Naive thymus-derived CD4-positive, alpha-beta T cell (primary cell): ENCODE measurements at regions not wholly inside any gene's neighbourhood (a gene's known extent, or its start where the extent isn't known, plus 50 kb on each side); places are given as distances from the start of the nearest gene placed in this dataset.

Source experiments
- ATAC-seq: fragments of 150-1000 bp; cut with Tn5 transposase; 2 replicates; pipeline ENCODE4 v1.10.0; 2021; ENCODE audit warnings: mild to moderate bottlenecking, moderate library complexity
- CTCF ChIA-PET: fragments of 350-600 bp; sonication (Branson Sonifier 250); formaldehyde crosslinking; loops from one replicate; lab custom pipeline; 2021; ENCODE audit warnings: antibody characterized with exemption; lab: Charles Lee
- POLR2A ChIA-PET: fragments of 350-600 bp; sonication (Branson Sonifier 250); formaldehyde crosslinking; loops from one replicate; lab custom pipeline; 2021; ENCODE audit warnings: antibody characterized with exemption, inconsistent platforms; lab: Charles Lee
- DNase-seq, 9 donors: peaks; one replicate each; pipeline versions ENCODE4 v3.0.0 to v3.0.0-alpha.2; 2020 to 2022; ENCODE audit warnings: mixed read lengths in 1 of 9
- H3K27ac ChIP-seq: one replicate; pipeline ENCODE4 v1.7.0; 2013; ENCODE audit warnings: mild to moderate bottlenecking, low read depth, low read length, moderate library complexity
- H3K27me3 ChIP-seq, 2 donors: one replicate each; pipeline ENCODE4 v1.7.0; 2013; ENCODE audit warnings: low read length in 2 of 2, mild to moderate bottlenecking in 2 of 2, moderate library complexity in 2 of 2; ENCODE audit not compliant: control insufficient read depth in 2 of 2, insufficient read depth in 2 of 2
- H3K36me3 ChIP-seq, 3 experiments: 1 replicate in 2 of 3; 2 replicates in 1 of 3; pipeline ENCODE4 v1.7.0; 2013; ENCODE audit warnings: low read length in 3 of 3, mild to moderate bottlenecking in 3 of 3, moderate library complexity in 1 of 3; ENCODE audit not compliant: insufficient read depth in 3 of 3, control insufficient read depth in 2 of 3
- H3K4me1 ChIP-seq, 2 donors: one replicate each; pipeline ENCODE4 v1.7.0; 2013; ENCODE audit warnings: low read length in 2 of 2, mild to moderate bottlenecking in 2 of 2, moderate library complexity in 1 of 2; ENCODE audit not compliant: control insufficient read depth in 2 of 2, insufficient read depth in 2 of 2
- H3K4me3 ChIP-seq: 2 replicates; pipeline ENCODE4 v1.7.0; 2013; ENCODE audit warnings: mild to moderate bottlenecking, low read length
- H3K9me3 ChIP-seq, 3 experiments: 1 replicate in 2 of 3; 2 replicates in 1 of 3; pipeline ENCODE4 v1.7.0; 2013; ENCODE audit warnings: low read length in 3 of 3; ENCODE audit not compliant: control insufficient read depth in 2 of 3
- H3K27ac Mint-ChIP-seq, 9 donors: one replicate each; pipeline ENCODE4 v1.8.0; 2020 to 2022; ENCODE audit warnings: mixed read lengths in 9 of 9, mild to moderate bottlenecking in 8 of 9, moderate library complexity in 5 of 9, inconsistent platforms in 2 of 9
- H3K27me3 Mint-ChIP-seq, 5 donors: one replicate each; pipeline ENCODE4 v1.8.0; 2021 to 2022; ENCODE audit warnings: mixed read lengths in 5 of 5, mild to moderate bottlenecking in 1 of 5
- H3K36me3 Mint-ChIP-seq, 5 donors: one replicate each; pipeline ENCODE4 v1.8.0; 2020 to 2022; ENCODE audit warnings: mixed read lengths in 5 of 5, mild to moderate bottlenecking in 3 of 5, inconsistent platforms in 1 of 5
- H3K4me1 Mint-ChIP-seq, 7 donors: one replicate each; pipeline ENCODE4 v1.8.0; 2020 to 2022; ENCODE audit warnings: mixed read lengths in 7 of 7, mild to moderate bottlenecking in 3 of 7, inconsistent platforms in 1 of 7
- H3K4me3 Mint-ChIP-seq, 10 donors: one replicate each; pipeline ENCODE4 v1.8.0; 2020 to 2022; ENCODE audit warnings: mild to moderate bottlenecking in 10 of 10, mixed read lengths in 10 of 10, moderate library complexity in 6 of 10, inconsistent platforms in 2 of 10
- H3K9me3 Mint-ChIP-seq, 11 donors: one replicate each; pipeline ENCODE4 v1.8.0; 2020 to 2022; ENCODE audit warnings: mixed read lengths in 11 of 11, mild to moderate bottlenecking in 4 of 11, inconsistent platforms in 1 of 11, moderate library complexity in 1 of 11
- intact Hi-C, 2 donors: fragments of 100-400 bp; cut with micrococcal nuclease; formaldehyde crosslinking; loops; one replicate each; pipeline ENCODE4 v1.15.1; 2023

GRCh38 chr1:216944864-216945510 lies 221.8 kb upstream of the ESRRG start:
- intact Hi-C loops = no loop called here
- Mint-ChIP-seq H3K4me3 (no peak overlapping the region), H3K36me3 (no peaks in the 10 kb centered on the region), H3K27me3 (no peaks in the 10 kb centered on the region), H3K9me3 (peaks cover 0 to 8% (median 2%) of the 10 kb centered on the region in 11 donors), H3K27ac (no peak overlapping the region), H3K4me1 (no peaks in the 10 kb centered on the region)
- ChIA-PET CTCF (no interaction called here), POLR2A (no interaction called here)
- Histone ChIP-seq H3K27me3 (no peaks in the 10 kb centered on the region), H3K4me1 (no peaks in the 10 kb centered on the region), H3K4me3 (no peak overlapping the region), H3K27ac (no peak overlapping the region), H3K36me3 (no peaks in the 10 kb centered on the region), H3K9me3 (no peaks in the 10 kb centered on the region)
- ATAC-seq (no peak), DNase-seq (no peak)

GRCh38 chr1:216937491-216937890 lies 214.3 kb upstream of the ESRRG start:
- no peak overlapping the region for H3K27ac ChIP-seq
- H3K4me3 ChIP-seq = no peak overlapping the region
- no peaks in the 10 kb centered on the region for H3K27me3 Mint-ChIP-seq
- no peaks in the 10 kb centered on the region for H3K4me1 ChIP-seq
- no peaks in the 10 kb centered on the region for H3K36me3 ChIP-seq
- ATAC-seq (no peak), DNase-seq (no peak)
- intact Hi-C loops = no loop called here
- peaks cover 0 to 9% (median 4%) of the 10 kb centered on the region in 11 donors for H3K9me3 Mint-ChIP-seq
- no peaks in the 10 kb centered on the region for H3K27me3 ChIP-seq
- CTCF ChIA-PET = no interaction called here
- H3K4me1 Mint-ChIP-seq = no peaks in the 10 kb centered on the region
- peaks cover 0 to 7% (median 0%) of the 10 kb centered on the region in 3 experiments for H3K9me3 ChIP-seq
- POLR2A ChIA-PET = no interaction called here
- H3K36me3 Mint-ChIP-seq = no peaks in the 10 kb centered on the region
- no peak overlapping the region for H3K4me3 Mint-ChIP-seq
- H3K27ac Mint-ChIP-seq = no peak overlapping the region

GRCh38 chr1:216936779-216937178 lies 213.6 kb upstream of the ESRRG start:
- DNase-seq = no peak
- Mint-ChIP-seq H3K27me3 (no peaks in the 10 kb centered on the region), H3K4me1 (no peaks in the 10 kb centered on the region), H3K36me3 (no peaks in the 10 kb centered on the region), H3K27ac (no peak overlapping the region), H3K9me3 (peaks cover 0 to 9% (median 4%) of the 10 kb centered on the region in 11 donors), H3K4me3 (no peak overlapping the region)
- peaks cover 0 to 7% (median 0%) of the 10 kb centered on the region in 3 experiments for H3K9me3 ChIP-seq
- no peak overlapping the region for H3K4me3 ChIP-seq
- H3K36me3 ChIP-seq = no peaks in the 10 kb centered on the region
- POLR2A ChIA-PET = no interaction called here
- CTCF ChIA-PET = no interaction called here
- intact Hi-C loops = no loop called here
- no peak for ATAC-seq
- no peaks in the 10 kb centered on the region for H3K27me3 ChIP-seq
- no peaks in the 10 kb centered on the region for H3K4me1 ChIP-seq
- H3K27ac ChIP-seq = no peak overlapping the region

- no peak overlapping the region for H3K27ac Mint-ChIP-seq
- H3K27me3 Mint-ChIP-seq = no peaks in the 10 kb centered on the region
- CTCF ChIA-PET = no interaction called here
- no peaks in the 10 kb centered on the region for H3K36me3 Mint-ChIP-seq
- Histone ChIP-seq H3K9me3 (peaks cover 0 to 7% (median 0%) of the 10 kb centered on the region in 3 experiments), H3K27ac (no peak overlapping the region), H3K4me3 (no peak overlapping the region), H3K4me1 (no peaks in the 10 kb centered on the region), H3K36me3 (no peaks in the 10 kb centered on the region), H3K27me3 (no peaks in the 10 kb centered on the region)
- H3K9me3 Mint-ChIP-seq = peaks cover 0 to 9% (median 4%) of the 10 kb centered on the region in 11 donors
- no peaks in the 10 kb centered on the region for H3K4me1 Mint-ChIP-seq
- H3K4me3 Mint-ChIP-seq = no peak overlapping the region
- DNase-seq (no peak), ATAC-seq (no peak)
- intact Hi-C loops = no loop called here
- POLR2A ChIA-PET = no interaction called here
Observed at GRCh38 chr1:216935901-216936300, 212.7 kb upstream of the ESRRG start.

- Mint-ChIP-seq H3K27me3 (no peaks in the 10 kb centered on the region), H3K4me3 (no peak overlapping the region), H3K36me3 (no peaks in the 10 kb centered on the region), H3K4me1 (no peaks in the 10 kb centered on the region), H3K27ac (no peak overlapping the region), H3K9me3 (peaks cover 0 to 4% (median 0%) of the 10 kb centered on the region in 11 donors)
- Histone ChIP-seq H3K4me1 (no peaks in the 10 kb centered on the region), H3K27ac (no peak overlapping the region), H3K9me3 (peaks cover 0 to 4% (median 0%) of the 10 kb centered on the region in 3 experiments), H3K4me3 (no peak overlapping the region), H3K27me3 (no peaks in the 10 kb centered on the region), H3K36me3 (no peaks in the 10 kb centered on the region)
- ChIA-PET CTCF (no interaction called here), POLR2A (no interaction called here)
- intact Hi-C loops = no loop called here
- DNase-seq = no peak
- no peak for ATAC-seq
Observed at GRCh38 chr1:216932424-216932823, 209.2 kb upstream of the ESRRG start.

GRCh38 chr1:216929870-216930582 lies 206.8 kb upstream of the ESRRG start:
- Histone ChIP-seq H3K36me3 (no peaks in the 10 kb centered on the region), H3K27me3 (no peaks in the 10 kb centered on the region), H3K4me1 (no peaks in the 10 kb centered on the region), H3K27ac (no peak overlapping the region), H3K9me3 (peaks cover 0 to 4% (median 0%) of the 10 kb centered on the region in 3 experiments), H3K4me3 (no peak overlapping the region)
- Mint-ChIP-seq H3K9me3 (peaks cover 0 to 7% (median 3%) of the 10 kb centered on the region in 11 donors), H3K27me3 (no peaks in the 10 kb centered on the region), H3K27ac (no peak overlapping the region), H3K4me3 (no peak overlapping the region), H3K36me3 (no peaks in the 10 kb centered on the region), H3K4me1 (peaks cover 0 to 2% (median 0%) of the 10 kb centered on the region in 7 donors)
- ChIA-PET CTCF (no interaction called here), POLR2A (no interaction called here)
- ATAC-seq (no peak), DNase-seq (no peak)
- intact Hi-C loops = no loop called here

GRCh38 chr1:216927633-216928032 lies 204.4 kb upstream of the ESRRG start:
- H3K4me3 Mint-ChIP-seq = no peak overlapping the region
- CTCF ChIA-PET = no interaction called here

More at GRCh38 chr1:216927633-216928032, 204.4 kb upstream of the ESRRG start:
- no peak overlapping the region for H3K4me3 ChIP-seq
- ATAC-seq = no peak
- H3K27ac ChIP-seq = no peak overlapping the region
- peaks cover 0 to 4% (median 0%) of the 10 kb centered on the region in 3 experiments for H3K9me3 ChIP-seq
- H3K27me3 Mint-ChIP-seq = no peaks in the 10 kb centered on the region
- peaks cover 0 to 2% (median 0%) of the 10 kb centered on the region in 7 donors for H3K4me1 Mint-ChIP-seq
- no peak overlapping the region for H3K27ac Mint-ChIP-seq
- intact Hi-C loops = no loop called here
- no peaks in the 10 kb centered on the region for H3K4me1 ChIP-seq
- H3K36me3 Mint-ChIP-seq = no peaks in the 10 kb centered on the region
- no peaks in the 10 kb centered on the region for H3K27me3 ChIP-seq
- DNase-seq = no peak
- no peaks in the 10 kb centered on the region for H3K36me3 ChIP-seq
- H3K9me3 Mint-ChIP-seq = peaks cover 0 to 8% (median 4%) of the 10 kb centered on the region in 11 donors
- POLR2A ChIA-PET = no interaction called here
